Gastrocnemius medialis (tissue), 4 donors: ENCODE measurements at regions not wholly inside any gene's neighbourhood (a gene's known extent, or its start where the extent isn't known, plus 50 kb on each side); places are given as distances from the start of the nearest gene placed in this dataset.

Experiments used
- CTCF ChIP-seq, 5 experiments: fragments of 450-650 bp in 3 of 5; fragments of 200-600 bp in 2 of 5; sonication (generic) in 2 of 5; IDR thresholded peaks in 4 of 5; conservative IDR thresholded peaks in 1 of 5; 1 replicate in 4 of 5; 2 replicates in 1 of 5; pipeline ENCODE4 v1.5.1; 2016 to 2019; ENCODE audit warnings: antibody characterized with exemption in 5 of 5, mild to moderate bottlenecking in 3 of 5, moderate library complexity in 3 of 5
- POLR2A ChIP-seq, 2 donors: fragments of 450-650 bp; IDR thresholded peaks; one replicate each; pipeline ENCODE4 v1.6.1; 2017; ENCODE audit warnings: antibody characterized with exemption in 2 of 2, mild to moderate bottlenecking in 2 of 2, moderate library complexity in 2 of 2

- TF ChIP-seq POLR2A (IDR thresholded peaks at IDR 0.05) (no peak), CTCF (IDR thresholded peaks at IDR 0.05 in 4 of 5, conservative IDR thresholded peaks at IDR 0.05 in 1 of 5) (no peak)
Observed at GRCh38 chr13:105982219-105982930, 553.1 kb downstream of the EFNB2 start.
